LNCAP (cell line): ENCODE measurements at regions not wholly inside any gene's neighbourhood (a gene's known extent, or its start where the extent isn't known, plus 50 kb on each side); places are given as distances from the start of the nearest gene placed in this dataset.

Experiments
- CTCF ChIP-seq: fragments of 450-650 bp; IDR thresholded peaks from 2 replicates; pipeline ENCODE4 v1.5.1; 2017; ENCODE audit warnings: mild to moderate bottlenecking

- no peak for TF ChIP-seq CTCF
Measured at GRCh38 chr2:19146867-19147266, 211.6 kb downstream of the OSR1 start.

GRCh38 chr2:19141234-19142004 is 217.0 kb downstream of the OSR1 start:
- TF ChIP-seq CTCF: no peak

- no peak for TF ChIP-seq CTCF
Measured at GRCh38 chr2:19140463-19141208, 217.8 kb downstream of the OSR1 start.

- no peak for TF ChIP-seq CTCF
Measured at GRCh38 chr2:19139386-19139785, 219.0 kb downstream of the OSR1 start.

- TF ChIP-seq CTCF: no peak
Measured at GRCh38 chr2:19138264-19138825, 220.1 kb downstream of the OSR1 start.

GRCh38 chr2:19137433-19137832 is 221.0 kb downstream of the OSR1 start:
- no peak for TF ChIP-seq CTCF

GRCh38 chr2:19132967-19133366 is 225.5 kb downstream of the OSR1 start:
- TF ChIP-seq CTCF: no peak
